Effector memory CD8-positive, alpha-beta T cell (primary cell): ENCODE measurements at regions not wholly inside any gene's neighbourhood (a gene's known extent, or its start where the extent isn't known, plus 50 kb on each side); places are given as distances from the start of the nearest gene placed in this dataset.

Experiments
- ATAC-seq: fragments of 150-1000 bp; cut with Tn5 transposase; replicated peaks from 2 replicates; pipeline ENCODE4 v1.10.0; 2021; ENCODE audit warnings: mild to moderate bottlenecking, moderate library complexity
- DNase-seq, 3 experiments: peaks; one replicate each; pipeline ENCODE4 v3.0.0; 2021
- H3K27ac Mint-ChIP-seq, 2 donors: one replicate each; pipeline ENCODE4 v1.8.0; 2022; ENCODE audit warnings: mild to moderate bottlenecking in 2 of 2, mixed read lengths in 2 of 2, moderate library complexity in 2 of 2
- H3K27me3 Mint-ChIP-seq, 2 donors: one replicate each; pipeline ENCODE4 v1.8.0; 2022; ENCODE audit warnings: mixed read lengths in 2 of 2
- H3K36me3 Mint-ChIP-seq: one replicate; pipeline ENCODE4 v1.8.0; 2022; ENCODE audit warnings: mild to moderate bottlenecking, moderate library complexity, mixed read lengths; ENCODE audit not compliant: insufficient read depth
- H3K4me1 Mint-ChIP-seq, 2 donors: one replicate each; pipeline ENCODE4 v1.8.0; 2022; ENCODE audit warnings: low read depth in 2 of 2, mixed read lengths in 2 of 2
- H3K4me3 Mint-ChIP-seq, 2 donors: one replicate each; pipeline ENCODE4 v1.8.0; 2022; ENCODE audit warnings: mild to moderate bottlenecking in 2 of 2, mixed read lengths in 2 of 2, moderate library complexity in 2 of 2
- H3K9me3 Mint-ChIP-seq, 2 donors: one replicate each; pipeline ENCODE4 v1.8.0; 2022; ENCODE audit warnings: mixed read lengths in 2 of 2

DNA sequence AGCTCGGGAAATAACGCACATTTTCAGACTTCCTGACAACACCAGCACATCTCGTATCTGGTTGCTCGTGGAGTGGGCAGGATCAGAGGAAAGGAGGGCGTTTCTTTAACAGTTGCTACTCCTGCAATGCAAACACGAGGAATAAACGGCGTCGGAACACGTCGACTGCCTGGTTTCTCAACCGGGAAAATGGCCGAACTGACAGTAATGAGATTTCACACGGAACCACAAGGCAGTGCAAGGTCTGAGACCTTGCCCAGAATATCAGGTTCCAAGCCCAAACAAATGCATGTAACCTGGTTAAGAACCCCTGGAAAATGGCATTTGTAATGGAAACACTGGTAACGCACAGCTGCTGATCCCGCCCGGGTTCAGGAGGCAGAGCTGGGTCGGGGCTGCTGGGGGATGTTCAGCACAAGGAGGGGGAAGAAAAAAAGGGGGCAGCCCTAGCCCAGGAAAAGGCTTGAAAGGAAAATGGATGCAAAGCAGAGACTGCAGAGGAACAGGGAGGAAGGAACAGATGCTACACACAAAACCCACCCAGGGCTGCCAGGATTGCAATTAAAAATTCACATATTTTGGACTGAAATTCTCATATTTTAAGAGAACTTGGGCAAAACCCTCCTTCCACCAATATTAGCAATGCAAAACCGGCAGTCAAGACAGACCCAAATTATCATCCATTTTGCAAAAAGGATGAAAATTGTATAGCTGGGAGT lies 61.6 kb upstream of the KLHL29 start:
- no peak for ATAC-seq
- Mint-ChIP-seq H3K36me3 (peaks cover 6% of the 10 kb centered on the region), H3K27me3 (peaks cover 23 to 29% of the 10 kb centered on the region in 2 donors), H3K4me1 (no peaks in the 10 kb centered on the region), H3K27ac (no peak overlapping the region), H3K4me3 (no peak overlapping the region), H3K9me3 (no peaks in the 10 kb centered on the region)
- no peak for DNase-seq

DNA sequence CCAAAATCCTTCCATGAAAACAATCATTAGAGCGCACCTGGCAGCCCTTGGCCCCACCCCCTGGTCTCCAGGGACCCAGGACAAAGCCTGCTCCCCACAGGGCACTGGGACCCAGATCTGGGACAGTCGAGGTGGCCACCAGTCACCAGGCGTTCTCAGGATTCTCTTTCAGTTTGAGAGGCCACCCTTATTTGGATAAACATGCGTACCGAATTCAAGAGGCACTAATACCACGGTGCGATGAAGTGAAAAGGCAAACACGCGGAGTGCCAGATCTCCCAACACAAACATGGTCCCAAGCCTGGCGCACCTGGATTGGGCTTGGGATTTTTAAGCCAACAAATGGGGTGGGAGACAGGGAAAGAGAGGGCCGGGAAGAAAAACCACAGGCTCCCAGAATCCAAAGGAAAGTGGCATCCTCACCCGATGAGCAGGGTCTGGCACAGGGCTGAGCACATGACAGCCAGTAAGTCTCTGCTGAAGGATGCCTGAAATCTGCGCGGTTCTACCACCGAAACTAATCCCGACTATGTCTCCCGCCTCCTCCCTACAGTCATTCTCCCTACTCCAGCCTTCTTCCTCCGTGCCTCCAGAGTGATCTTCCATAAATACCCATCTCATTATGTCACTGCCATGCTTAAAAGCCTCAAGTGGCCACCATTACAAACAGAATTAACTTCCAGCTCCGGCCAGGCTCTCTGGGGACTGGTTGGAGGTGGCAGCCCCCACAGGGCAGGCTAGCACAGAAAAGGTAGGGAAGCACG lies 60.9 kb upstream of the KLHL29 start:
- no peak overlapping the region for H3K4me3 Mint-ChIP-seq
- no peak overlapping the region for H3K27ac Mint-ChIP-seq
- H3K9me3 Mint-ChIP-seq = no peaks in the 10 kb centered on the region
- ATAC-seq = no peak
- H3K36me3 Mint-ChIP-seq = peaks cover 6% of the 10 kb centered on the region
- DNase-seq = no peak
- peaks cover 23 to 36% of the 10 kb centered on the region in 2 donors for H3K27me3 Mint-ChIP-seq
- no peaks in the 10 kb centered on the region for H3K4me1 Mint-ChIP-seq

DNA sequence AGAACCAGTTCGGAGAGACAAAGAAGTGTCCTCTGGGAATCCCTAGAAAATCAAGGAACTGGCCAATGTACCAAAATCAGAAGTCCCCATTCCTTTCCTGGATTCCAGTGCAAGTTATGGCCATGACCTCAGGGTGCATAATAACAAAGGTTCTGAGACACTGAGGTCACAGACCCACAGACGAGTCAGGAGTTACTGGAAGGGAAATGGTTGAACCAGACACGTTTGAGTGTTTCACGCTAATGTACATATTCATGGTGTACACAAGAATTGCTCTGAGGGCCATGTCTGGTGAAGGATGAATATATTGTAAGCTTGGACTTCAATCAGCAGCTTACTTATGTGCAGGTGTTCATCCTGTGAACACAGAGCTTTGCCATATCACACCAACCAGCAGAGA lies 58.6 kb upstream of the KLHL29 start:
- no peaks in the 10 kb centered on the region for H3K9me3 Mint-ChIP-seq
- no peak for DNase-seq
- H3K27ac Mint-ChIP-seq = no peak overlapping the region
- H3K4me3 Mint-ChIP-seq = no peak overlapping the region
- no peak for ATAC-seq
- H3K27me3 Mint-ChIP-seq = peaks cover 20 to 33% of the 10 kb centered on the region in 2 donors
- H3K36me3 Mint-ChIP-seq = peaks cover 3% of the 10 kb centered on the region
- H3K4me1 Mint-ChIP-seq = no peaks in the 10 kb centered on the region

DNA sequence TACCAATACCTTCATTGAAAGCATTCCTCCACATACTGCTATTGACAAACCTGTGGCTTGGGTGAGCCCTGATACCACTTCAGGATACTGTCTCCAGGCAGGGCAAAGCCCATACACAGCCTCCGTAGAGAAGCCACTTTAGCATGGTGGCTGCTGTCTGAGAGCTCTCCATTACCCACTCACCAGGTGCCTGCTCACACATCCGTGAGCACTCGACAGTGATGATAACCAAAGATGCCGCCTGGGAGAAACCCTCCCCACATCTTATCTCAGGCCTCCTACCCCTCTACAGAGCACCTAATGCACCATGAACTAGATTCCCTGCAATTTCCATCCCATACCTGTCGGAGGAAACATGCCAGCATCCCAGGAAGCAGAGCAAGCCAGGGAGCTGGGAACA lies 57.6 kb upstream of the KLHL29 start:
- no peak for ATAC-seq
- H3K27me3 Mint-ChIP-seq = peaks cover 15 to 33% of the 10 kb centered on the region in 2 donors

DNA sequence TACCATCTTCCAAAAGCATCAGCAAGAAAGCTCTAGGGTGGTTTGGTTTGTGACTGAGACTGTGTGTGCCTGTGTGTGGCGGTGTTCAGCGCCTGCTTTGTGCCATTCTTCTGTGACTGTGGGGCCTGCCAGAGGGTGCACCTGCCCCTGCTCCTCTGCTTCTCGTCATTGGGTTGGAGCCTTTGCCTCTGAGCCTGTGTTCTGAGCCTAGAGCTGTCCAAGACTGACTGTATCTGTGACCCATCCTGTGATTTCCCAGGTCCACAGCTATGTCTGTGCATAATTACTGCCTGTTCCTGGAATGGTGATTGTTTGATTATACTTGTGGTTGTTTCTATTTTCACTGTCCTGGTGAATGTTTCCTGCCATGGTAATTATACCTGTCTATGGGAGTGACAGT lies 57.1 kb upstream of the KLHL29 start:
- Mint-ChIP-seq H3K9me3 (no peaks in the 10 kb centered on the region), H3K4me3 (no peak overlapping the region), H3K27ac (no peak overlapping the region), H3K4me1 (no peaks in the 10 kb centered on the region), H3K27me3 (peaks cover 15 to 29% of the 10 kb centered on the region in 2 donors), H3K36me3 (peaks cover 3% of the 10 kb centered on the region)
- DNase-seq (no peak), ATAC-seq (no peak)

More for the DNA sequence above, 57.6 kb upstream of the KLHL29 start:
- H3K9me3 Mint-ChIP-seq = no peaks in the 10 kb centered on the region
- peaks cover 3% of the 10 kb centered on the region for H3K36me3 Mint-ChIP-seq
- DNase-seq = no peak
- no peak overlapping the region for H3K4me3 Mint-ChIP-seq
- H3K27ac Mint-ChIP-seq = no peak overlapping the region
- H3K4me1 Mint-ChIP-seq = no peaks in the 10 kb centered on the region

DNA sequence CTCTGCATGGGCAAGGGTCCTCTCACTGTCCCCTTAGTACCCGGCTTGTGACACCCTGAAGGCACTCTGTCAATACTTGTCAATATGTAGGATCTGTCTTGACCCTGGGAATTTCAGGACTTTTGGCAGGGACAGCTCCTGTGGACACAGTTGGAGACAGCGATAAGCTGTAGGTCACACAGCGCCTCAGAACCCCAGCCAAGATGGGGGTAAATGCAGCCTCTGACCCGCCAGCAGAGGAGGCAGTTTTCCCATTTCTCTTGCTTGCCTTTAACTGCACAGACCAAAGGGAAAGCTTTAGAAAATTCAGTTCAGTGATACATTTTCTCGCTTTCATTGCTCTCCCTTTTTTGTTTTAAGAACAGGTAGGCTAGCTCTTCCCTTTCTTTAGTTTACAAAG lies 54.8 kb upstream of the KLHL29 start:
- DNase-seq (no peak), ATAC-seq (no peak)
- peaks cover 9 to 46% of the 10 kb centered on the region in 2 donors for H3K27me3 Mint-ChIP-seq
- H3K9me3 Mint-ChIP-seq = no peaks in the 10 kb centered on the region
- no peak overlapping the region for H3K27ac Mint-ChIP-seq
- no peak overlapping the region for H3K4me3 Mint-ChIP-seq
- H3K36me3 Mint-ChIP-seq = peaks cover under 1% of the 10 kb centered on the region
- H3K4me1 Mint-ChIP-seq = no peaks in the 10 kb centered on the region
